K562 (cell line): ENCODE measurements at regions not wholly inside any gene's neighbourhood (a gene's known extent, or its start where the extent isn't known, plus 50 kb on each side); places are given as distances from the start of the nearest gene placed in this dataset.
A peak's percentile ranks its signal among the peaks of the same experiment; 100 is the strongest.

Experiments used
- ATAC-seq: fragments of 200-7000 bp; cut with Tn5 transposase; 3 replicates; pipeline ENCODE4 v1.9.1; 2020; ENCODE audit warnings: moderate library complexity
- BruUV-seq: library from RNA; stranded (reverse); fragments of 400-500 nt; replicated peaks from 2 replicates; lab custom pipeline; 2021; lab: Mats Ljungman, UMichigan
- CTCF ChIA-PET: fragments of 300-600 bp; formaldehyde crosslinking; extraction: SDS; loops from one replicate; lab custom pipeline; 2021; ENCODE audit warnings: low intra/inter-chr PET ratio; lab: Yijun Ruan, JAX
- POLR2A ChIA-PET: fragments of 300-600, 350-650 bp; sonication (Branson Sonifier 250); formaldehyde crosslinking; extraction: SDS; loops from one replicate; lab custom pipeline; 2021; ENCODE audit warnings: antibody characterized with exemption, inconsistent platforms; lab: Yijun Ruan, JAX
- DNase-seq, 4 experiments: peaks; one replicate each; pipeline versions ENCODE4 v3.0.0 to v3.0.0-alpha.2; 2011 to 2018; ENCODE audit warnings: low spot score in 3 of 4, mixed read lengths in 3 of 4; ENCODE audit errors: extremely low read depth in 1 of 4
- FAIRE-seq: peaks from 2 replicates; lab custom pipeline; 2011; peaks lifted over from hg19 to GRCh38; lab: Jason Lieb, UNC
- H2AFZ ChIP-seq: 2 replicates; pipeline ENCODE4 v1.6.0; 2011; ENCODE audit warnings: low read depth, low read length, control low read depth, inconsistent platforms
- H3K27ac ChIP-seq: fragments of 200-600 bp; 3 replicates; pipeline ENCODE4 v1.8.0; 2011; ENCODE audit warnings: low read depth, mild to moderate bottlenecking, control low read depth, inconsistent platforms, low read length, moderate library complexity, mixed read lengths; ENCODE audit errors: extremely low read depth
- H3K27me3 ChIP-seq, 2 experiments: fragments of 300-600 bp in 1 of 2; 2 replicates in 1 of 2; 3 replicates in 1 of 2; pipeline versions ENCODE4 v1.6.0 to v1.8.0; 2011; ENCODE audit warnings: inconsistent platforms in 2 of 2, low read length in 2 of 2, mild to moderate bottlenecking in 1 of 2, mixed read lengths in 1 of 2, moderate library complexity in 1 of 2; ENCODE audit not compliant: control insufficient read depth in 2 of 2, insufficient read depth in 2 of 2
- H3K36me3 ChIP-seq: fragments of 300-600 bp; 3 replicates; pipeline ENCODE4 v1.8.0; 2011; ENCODE audit warnings: mild to moderate bottlenecking, low read length, inconsistent platforms; ENCODE audit not compliant: control insufficient read depth, insufficient read depth
- H3K4me1 ChIP-seq, 2 experiments: fragments of 200-600 bp in 1 of 2; replicated peaks in 1 of 2; 2 replicates in 1 of 2; 3 replicates in 1 of 2; pipeline versions ENCODE4 v1.5.1 to v1.8.0; 2011; ENCODE audit warnings: inconsistent platforms in 2 of 2, low read length in 2 of 2, mild to moderate bottlenecking in 1 of 2, mixed read lengths in 1 of 2, moderate library complexity in 1 of 2; ENCODE audit not compliant: control insufficient read depth in 2 of 2, insufficient read depth in 2 of 2
- H3K4me2 ChIP-seq: 2 replicates; pipeline ENCODE4 v1.6.1; 2011; ENCODE audit warnings: low read length, control low read depth, inconsistent platforms, mixed read lengths; ENCODE audit not compliant: insufficient read depth
- H3K4me3 ChIP-seq: fragments of 200-600 bp; sonication (generic), shearing (Covaris generic); 2 replicates; pipeline ENCODE4 v1.5.1; 2016; ENCODE audit warnings: control low read depth, inconsistent platforms
- H3K79me2 ChIP-seq: fragments of 200-600 bp; 3 replicates; pipeline ENCODE4 v1.8.0; 2011; ENCODE audit warnings: low read length, inconsistent platforms; ENCODE audit not compliant: control insufficient read depth, insufficient read depth
- H3K9ac ChIP-seq, 2 experiments: 2 replicates each; pipeline versions ENCODE4 v1.6.0 to v1.6.1; 2011; ENCODE audit warnings: low read depth in 2 of 2, low read length in 2 of 2, control low read depth in 1 of 2, inconsistent platforms in 1 of 2, mild to moderate bottlenecking in 1 of 2, mixed read lengths in 1 of 2; ENCODE audit not compliant: insufficient read depth in 1 of 2
- H3K9me1 ChIP-seq: one replicate; pipeline ENCODE4 v1.6.0; 2011; ENCODE audit warnings: inconsistent platforms, mild to moderate bottlenecking, low read length, moderate library complexity; ENCODE audit not compliant: control insufficient read depth, insufficient read depth
- H3K9me3 ChIP-seq: replicated peaks from 2 replicates; pipeline ENCODE4 v1.5.1; 2011; ENCODE audit warnings: low read depth, low read length, inconsistent platforms; ENCODE audit not compliant: control insufficient read depth, insufficient read depth
- H4K20me1 ChIP-seq: replicated peaks from 2 replicates; pipeline ENCODE4 v1.6.1; 2011; ENCODE audit warnings: low read length, inconsistent platforms, mixed read lengths; ENCODE audit not compliant: control insufficient read depth, insufficient read depth
- HNRNPK ChIP-seq: fragments of 200-400 bp; formaldehyde crosslinking; IDR thresholded peaks from one replicate; pipeline ENCODE4 v1.6.1; 2018; ENCODE audit warnings: mild to moderate bottlenecking, low read depth, low read length; ENCODE audit not compliant: poor library complexity, severe bottlenecking
- ILF3 ChIP-seq: fragments of 450-650 bp; IDR thresholded peaks from 2 replicates; pipeline ENCODE4 v1.6.1; 2018; ENCODE audit warnings: antibody characterized with exemption, mild to moderate bottlenecking, moderate library complexity, borderline replicate concordance
- MAFG ChIP-seq: fragments of 450-650 bp; conservative IDR thresholded peaks from 2 replicates; pipeline ENCODE4 v1.6.1; 2016; ENCODE audit warnings: missing genetic modification characterization, missing compliant biosample characterization
- RBM22 ChIP-seq: fragments of 200-400 bp; formaldehyde crosslinking; IDR thresholded peaks from 2 replicates; pipeline ENCODE4 v1.6.1; 2018; ENCODE audit warnings: low read length, low read depth; ENCODE audit not compliant: poor library complexity, severe bottlenecking
- SUPT5H ChIP-seq: fragments of 450-650 bp; IDR thresholded peaks from 2 replicates; pipeline ENCODE4 v1.6.1; 2016
- TARDBP ChIP-seq: fragments of 450-650 bp; IDR thresholded peaks from 2 replicates; pipeline ENCODE4 v1.6.1; 2016
- ZNF57 ChIP-seq: fragments of 450-650 bp; formaldehyde crosslinking; IDR thresholded peaks from 2 replicates; pipeline ENCODE4 v1.4.0; 2020; ENCODE audit warnings: mild to moderate bottlenecking, moderate library complexity
- WGBS: fragments of 100-300 bp; shearing (Covaris generic); methylation state at CpG from one replicate; pipeline ENCODE4 v1.1.6; 2016; ENCODE audit warnings: low coverage, mixed read lengths; ENCODE audit not compliant: insufficient coverage; ENCODE audit errors: missing lambda C conversion rate; 5-methylcytosine and 5-hydroxymethylcytosine counted together
- in situ Hi-C: fragments of 300-500 bp; cut with MboI; formaldehyde crosslinking; loops from 4 replicates; pipeline ENCODE4 v1.15.0; 2018; ENCODE audit warnings: inconsistent platforms, mixed read lengths
- intact Hi-C: fragments of 100-400 bp; cut with micrococcal nuclease; formaldehyde crosslinking; loops from 2 replicates; pipeline ENCODE4 v1.14.2; 2022
- TF ChIP-seq, protein P1 (sequence below): fragments of 450-650 bp; IDR thresholded peaks from 2 replicates; pipeline ENCODE4 v1.6.1; 2014; ENCODE audit warnings: low read depth, mild to moderate bottlenecking, moderate library complexity, borderline replicate concordance
- TF ChIP-seq, protein P2 (sequence below): fragments of 250-450 bp; sonication (Bioruptor Pico); IDR thresholded peaks from 2 replicates; pipeline ENCODE4 v1.5.0; 2021
- TF ChIP-seq, protein P3 (sequence below): fragments of 450-650 bp; IDR thresholded peaks from 2 replicates; pipeline ENCODE4 v1.6.1; 2016; ENCODE audit warnings: low read depth
- TF ChIP-seq, protein P4 (sequence below): fragments of 450-650 bp; IDR thresholded peaks from 2 replicates; pipeline ENCODE4 v1.6.1; 2016; ENCODE audit warnings: antibody characterized with exemption

DNA sequence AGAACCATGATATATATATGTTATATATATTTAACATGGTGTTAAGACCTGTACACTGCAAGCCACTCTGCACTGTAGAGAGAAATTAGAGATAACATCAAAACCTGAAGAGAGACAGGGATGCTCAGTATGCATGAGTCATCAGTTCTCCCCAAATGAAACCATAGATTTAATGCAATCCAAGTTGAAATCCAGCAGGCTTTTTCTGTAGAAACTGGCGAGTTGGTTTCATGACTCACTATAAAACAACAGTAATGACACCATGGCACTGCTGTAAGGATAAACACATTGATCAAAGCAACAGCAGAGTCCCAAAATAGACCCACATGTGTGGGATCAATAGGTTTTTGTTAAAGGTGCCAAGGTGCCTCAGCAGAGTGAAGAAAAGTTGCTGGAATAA, 65.8 kb downstream of the RTP5 start:
- no peak overlapping the region for H3K9ac ChIP-seq
- H3K27ac ChIP-seq: no peak overlapping the region
- CTCF ChIA-PET: no interaction called here
- H3K9me3 ChIP-seq: peaks cover under 1% of the 10 kb centered on the region; the same call in 1 of the 2 replicates
- intact Hi-C loops (no loop called here), in situ Hi-C loops (no loop called here)
- POLR2A ChIA-PET: no interaction called here
- BruUV-seq: no TSS peak
- H4K20me1 ChIP-seq: no peaks in the 10 kb centered on the region
- no peaks in the 10 kb centered on the region for H3K36me3 ChIP-seq
- no peak for FAIRE-seq
- H3K4me1 ChIP-seq: peaks cover 0 to 7% of the 10 kb centered on the region in 2 experiments; a peak in 2 of 5 replicates
- no peak overlapping the region for H3K4me2 ChIP-seq
- peak in 3 of 4 experiments; percentile 2 to 18 (median 15) for DNase-seq
- no peak overlapping the region for H3K4me3 ChIP-seq
- 0% methylated on average over 1 of the region's 1 CpG for WGBS
- no peak overlapping the region for H2AFZ ChIP-seq
- H3K27me3 ChIP-seq: no peaks in the 10 kb centered on the region
- ATAC-seq: no peak
- H3K79me2 ChIP-seq: no peaks in the 10 kb centered on the region
- no peaks in the 10 kb centered on the region for H3K9me1 ChIP-seq
- TF ChIP-seq, protein P1, sequence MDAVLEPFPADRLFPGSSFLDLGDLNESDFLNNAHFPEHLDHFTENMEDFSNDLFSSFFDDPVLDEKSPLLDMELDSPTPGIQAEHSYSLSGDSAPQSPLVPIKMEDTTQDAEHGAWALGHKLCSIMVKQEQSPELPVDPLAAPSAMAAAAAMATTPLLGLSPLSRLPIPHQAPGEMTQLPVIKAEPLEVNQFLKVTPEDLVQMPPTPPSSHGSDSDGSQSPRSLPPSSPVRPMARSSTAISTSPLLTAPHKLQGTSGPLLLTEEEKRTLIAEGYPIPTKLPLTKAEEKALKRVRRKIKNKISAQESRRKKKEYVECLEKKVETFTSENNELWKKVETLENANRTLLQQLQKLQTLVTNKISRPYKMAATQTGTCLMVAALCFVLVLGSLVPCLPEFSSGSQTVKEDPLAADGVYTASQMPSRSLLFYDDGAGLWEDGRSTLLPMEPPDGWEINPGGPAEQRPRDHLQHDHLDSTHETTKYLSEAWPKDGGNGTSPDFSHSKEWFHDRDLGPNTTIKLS: no peak
- TF ChIP-seq, protein P2, sequence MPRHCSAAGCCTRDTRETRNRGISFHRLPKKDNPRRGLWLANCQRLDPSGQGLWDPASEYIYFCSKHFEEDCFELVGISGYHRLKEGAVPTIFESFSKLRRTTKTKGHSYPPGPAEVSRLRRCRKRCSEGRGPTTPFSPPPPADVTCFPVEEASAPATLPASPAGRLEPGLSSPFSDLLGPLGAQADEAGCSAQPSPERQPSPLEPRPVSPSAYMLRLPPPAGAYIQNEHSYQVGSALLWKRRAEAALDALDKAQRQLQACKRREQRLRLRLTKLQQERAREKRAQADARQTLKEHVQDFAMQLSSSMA (CRISPR knock-in tag): no peak
- TF ChIP-seq RBM22 (no peak), HNRNPK (no peak), SUPT5H (no peak), MAFG (peak; percentile 68), ILF3 (no peak), TARDBP (no peak), ZNF57 (CRISPR knock-in tag) (no peak)
- TF ChIP-seq, protein P3, sequence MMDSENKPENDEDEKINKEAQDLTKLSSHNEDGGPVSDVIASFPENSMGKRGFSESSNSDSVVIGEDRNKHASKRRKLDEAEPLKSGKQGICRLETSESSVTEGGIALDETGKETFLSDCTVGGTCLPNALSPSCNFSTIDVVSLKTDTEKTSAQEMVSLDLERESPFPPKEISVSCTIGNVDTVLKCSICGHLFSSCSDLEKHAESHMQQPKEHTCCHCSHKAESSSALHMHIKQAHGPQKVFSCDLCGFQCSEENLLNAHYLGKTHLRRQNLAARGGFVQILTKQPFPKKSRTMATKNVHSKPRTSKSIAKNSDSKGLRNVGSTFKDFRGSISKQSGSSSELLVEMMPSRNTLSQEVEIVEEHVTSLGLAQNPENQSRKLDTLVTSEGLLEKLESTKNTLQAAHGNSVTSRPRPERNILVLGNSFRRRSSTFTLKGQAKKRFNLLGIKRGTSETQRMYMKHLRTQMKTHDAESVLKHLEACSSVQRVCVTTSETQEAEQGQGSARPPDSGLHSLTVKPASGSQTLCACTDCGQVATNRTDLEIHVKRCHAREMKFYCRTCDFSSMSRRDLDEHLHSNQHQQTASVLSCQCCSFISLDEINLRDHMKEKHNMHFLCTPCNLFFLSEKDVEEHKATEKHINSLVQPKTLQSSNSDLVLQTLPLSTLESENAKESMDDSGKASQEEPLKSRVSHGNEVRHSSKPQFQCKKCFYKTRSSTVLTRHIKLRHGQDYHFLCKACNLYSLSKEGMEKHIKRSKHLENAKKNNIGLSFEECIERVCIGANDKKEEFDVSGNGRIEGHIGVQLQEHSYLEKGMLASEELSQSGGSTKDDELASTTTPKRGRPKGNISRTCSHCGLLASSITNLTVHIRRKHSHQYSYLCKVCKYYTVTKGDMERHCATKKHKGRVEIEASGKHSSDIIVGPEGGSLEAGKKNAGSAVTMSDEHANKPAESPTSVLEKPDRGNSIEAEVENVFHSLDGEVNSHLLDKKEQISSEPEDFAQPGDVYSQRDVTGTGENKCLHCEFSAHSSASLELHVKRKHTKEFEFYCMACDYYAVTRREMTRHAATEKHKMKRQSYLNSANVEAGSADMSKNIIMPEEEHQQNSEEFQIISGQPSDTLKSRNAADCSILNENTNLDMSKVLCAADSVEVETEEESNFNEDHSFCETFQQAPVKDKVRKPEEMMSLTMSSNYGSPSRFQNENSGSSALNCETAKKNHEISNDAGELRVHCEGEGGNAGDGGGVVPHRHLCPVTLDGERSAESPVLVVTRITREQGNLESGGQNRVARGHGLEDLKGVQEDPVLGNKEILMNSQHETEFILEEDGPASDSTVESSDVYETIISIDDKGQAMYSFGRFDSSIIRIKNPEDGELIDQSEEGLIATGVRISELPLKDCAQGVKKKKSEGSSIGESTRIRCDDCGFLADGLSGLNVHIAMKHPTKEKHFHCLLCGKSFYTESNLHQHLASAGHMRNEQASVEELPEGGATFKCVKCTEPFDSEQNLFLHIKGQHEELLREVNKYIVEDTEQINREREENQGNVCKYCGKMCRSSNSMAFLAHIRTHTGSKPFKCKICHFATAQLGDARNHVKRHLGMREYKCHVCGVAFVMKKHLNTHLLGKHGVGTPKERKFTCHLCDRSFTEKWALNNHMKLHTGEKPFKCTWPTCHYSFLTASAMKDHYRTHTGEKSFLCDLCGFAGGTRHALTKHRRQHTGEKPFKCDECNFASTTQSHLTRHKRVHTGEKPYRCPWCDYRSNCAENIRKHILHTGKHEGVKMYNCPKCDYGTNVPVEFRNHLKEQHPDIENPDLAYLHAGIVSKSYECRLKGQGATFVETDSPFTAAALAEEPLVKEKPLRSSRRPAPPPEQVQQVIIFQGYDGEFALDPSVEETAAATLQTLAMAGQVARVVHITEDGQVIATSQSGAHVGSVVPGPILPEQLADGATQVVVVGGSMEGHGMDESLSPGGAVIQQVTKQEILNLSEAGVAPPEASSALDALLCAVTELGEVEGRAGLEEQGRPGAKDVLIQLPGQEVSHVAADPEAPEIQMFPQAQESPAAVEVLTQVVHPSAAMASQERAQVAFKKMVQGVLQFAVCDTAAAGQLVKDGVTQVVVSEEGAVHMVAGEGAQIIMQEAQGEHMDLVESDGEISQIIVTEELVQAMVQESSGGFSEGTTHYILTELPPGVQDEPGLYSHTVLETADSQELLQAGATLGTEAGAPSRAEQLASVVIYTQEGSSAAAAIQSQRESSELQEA: no peak
- TF ChIP-seq, protein P4, sequence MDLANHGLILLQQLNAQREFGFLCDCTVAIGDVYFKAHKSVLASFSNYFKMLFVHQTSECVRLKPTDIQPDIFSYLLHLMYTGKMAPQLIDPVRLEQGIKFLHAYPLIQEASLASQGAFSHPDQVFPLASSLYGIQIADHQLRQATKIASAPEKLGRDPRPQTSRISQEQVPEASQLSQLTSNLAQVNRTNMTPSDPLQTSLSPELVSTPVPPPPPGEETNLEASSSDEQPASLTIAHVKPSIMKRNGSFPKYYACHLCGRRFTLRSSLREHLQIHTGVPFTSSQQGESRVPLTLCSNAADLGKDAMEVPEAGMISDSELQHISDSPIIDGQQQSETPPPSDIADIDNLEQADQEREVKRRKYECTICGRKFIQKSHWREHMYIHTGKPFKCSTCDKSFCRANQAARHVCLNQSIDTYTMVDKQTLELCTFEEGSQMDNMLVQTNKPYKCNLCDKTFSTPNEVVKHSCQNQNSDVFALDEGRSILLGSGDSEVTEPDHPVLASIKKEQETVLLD: no peak
